Keratinocyte (primary cell): ENCODE measurements at regions not wholly inside any gene's neighbourhood (a gene's known extent, or its start where the extent isn't known, plus 50 kb on each side); places are given as distances from the start of the nearest gene placed in this dataset.

Experiments used
- EZH2 ChIP-seq: IDR thresholded peaks from one replicate; pipeline ENCODE4 v1.6.1; 2012; ENCODE audit warnings: inconsistent platforms, mild to moderate bottlenecking, low read length, moderate library complexity
- TF ChIP-seq, protein P1 (sequence below), 3 experiments: IDR thresholded peaks in 1 of 3; conservative IDR thresholded peaks in 1 of 3; optimal IDR thresholded peaks in 1 of 3; 2 replicates in 2 of 3; 3 replicates in 1 of 3; pipeline versions ENCODE3 to v1.5.1; 2011; ENCODE audit warnings: low read length in 3 of 3, mild to moderate bottlenecking in 3 of 3, moderate library complexity in 2 of 3, control low read depth in 1 of 3, inconsistent platforms in 1 of 3; ENCODE audit not compliant: insufficient read depth in 2 of 3; ENCODE audit errors: extremely low read depth in 1 of 3

DNA sequence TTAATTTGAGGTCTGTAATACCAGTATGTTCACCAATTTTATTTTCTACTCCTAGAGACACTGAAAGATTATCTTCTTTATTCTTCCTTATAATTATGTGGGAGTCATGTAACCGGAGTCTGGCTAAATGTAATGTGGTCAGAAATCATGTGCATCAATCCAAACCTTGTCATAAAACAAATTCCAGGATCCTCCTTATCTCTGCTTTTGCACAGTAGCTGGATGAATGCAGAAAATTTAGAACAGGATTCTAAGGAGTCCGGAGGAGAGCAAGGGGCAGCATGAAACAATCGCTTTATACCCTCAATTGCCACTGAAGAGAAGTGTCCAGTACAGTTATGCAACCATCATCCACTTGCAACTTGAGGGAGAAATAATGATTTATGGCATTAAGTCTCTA is 2674.7 kb upstream of the PCDH20 start:
- TF ChIP-seq, protein P1, sequence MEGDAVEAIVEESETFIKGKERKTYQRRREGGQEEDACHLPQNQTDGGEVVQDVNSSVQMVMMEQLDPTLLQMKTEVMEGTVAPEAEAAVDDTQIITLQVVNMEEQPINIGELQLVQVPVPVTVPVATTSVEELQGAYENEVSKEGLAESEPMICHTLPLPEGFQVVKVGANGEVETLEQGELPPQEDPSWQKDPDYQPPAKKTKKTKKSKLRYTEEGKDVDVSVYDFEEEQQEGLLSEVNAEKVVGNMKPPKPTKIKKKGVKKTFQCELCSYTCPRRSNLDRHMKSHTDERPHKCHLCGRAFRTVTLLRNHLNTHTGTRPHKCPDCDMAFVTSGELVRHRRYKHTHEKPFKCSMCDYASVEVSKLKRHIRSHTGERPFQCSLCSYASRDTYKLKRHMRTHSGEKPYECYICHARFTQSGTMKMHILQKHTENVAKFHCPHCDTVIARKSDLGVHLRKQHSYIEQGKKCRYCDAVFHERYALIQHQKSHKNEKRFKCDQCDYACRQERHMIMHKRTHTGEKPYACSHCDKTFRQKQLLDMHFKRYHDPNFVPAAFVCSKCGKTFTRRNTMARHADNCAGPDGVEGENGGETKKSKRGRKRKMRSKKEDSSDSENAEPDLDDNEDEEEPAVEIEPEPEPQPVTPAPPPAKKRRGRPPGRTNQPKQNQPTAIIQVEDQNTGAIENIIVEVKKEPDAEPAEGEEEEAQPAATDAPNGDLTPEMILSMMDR (optimal IDR thresholded peaks at IDR 0.05 in 1 of 3, IDR thresholded peaks at IDR 0.05 in 1 of 3, conservative IDR thresholded peaks at IDR 0.05 in 1 of 3; ENCODE audit: extremely low read depth in 1 of 3, insufficient read depth in 2 of 3, low read length in 3 of 3), result no peak
- TF ChIP-seq EZH2, result no peak
